HG03432 (cell line): ENCODE measurements at regions not wholly inside any gene's neighbourhood (a gene's known extent, or its start where the extent isn't known, plus 50 kb on each side); places are given as distances from the start of the nearest gene placed in this dataset.
A peak's percentile ranks its signal among the peaks of the same experiment; 100 is the strongest.

Experiments
- ATAC-seq: cut with Tn5 transposase; IDR thresholded peaks from one replicate; pipeline ENCODE4 v1.9.1; 2021; ENCODE audit warnings: mild to moderate bottlenecking, moderate library complexity; ENCODE audit not compliant: unreplicated experiment

DNA sequence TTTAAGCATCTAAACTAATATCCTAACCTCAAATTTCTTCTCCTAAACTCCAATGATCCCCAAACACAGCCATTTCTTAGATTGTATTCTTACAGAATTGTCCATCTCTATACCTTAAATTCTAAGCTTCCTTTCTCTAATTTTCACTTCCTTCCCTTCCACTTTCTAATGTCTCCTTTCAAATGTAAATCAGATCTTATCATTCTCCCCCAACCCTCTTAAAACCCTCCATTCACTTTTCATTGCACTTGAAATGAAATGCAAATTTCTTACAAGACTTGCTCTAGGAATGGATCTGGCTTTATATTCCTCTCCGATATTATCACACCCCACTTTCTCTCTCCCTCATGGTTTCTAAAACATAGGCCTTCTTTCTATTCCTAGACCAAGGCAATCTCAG lies 534.6 kb downstream of the LMO4 start:
- no peak for ATAC-seq

DNA sequence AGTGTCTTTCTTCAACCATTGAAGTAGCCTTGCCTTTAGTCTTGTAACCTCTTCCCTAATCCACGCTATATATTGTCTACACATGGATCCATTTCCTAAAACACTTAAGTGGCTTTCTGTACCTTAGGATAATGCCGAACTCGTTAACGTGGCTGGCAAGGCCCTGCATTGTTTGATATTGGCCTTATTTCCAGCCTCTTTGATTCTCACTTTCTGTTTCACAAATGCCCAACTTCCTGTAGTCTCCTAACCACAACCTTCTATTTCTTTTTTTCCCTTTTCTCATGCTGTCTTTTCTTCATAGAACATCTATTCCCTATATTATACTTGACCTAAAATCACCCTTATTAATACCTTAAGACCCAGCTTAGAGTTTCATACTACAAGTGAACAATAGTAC lies 536.0 kb downstream of the LMO4 start:
- ATAC-seq, result peak; percentile 78

DNA sequence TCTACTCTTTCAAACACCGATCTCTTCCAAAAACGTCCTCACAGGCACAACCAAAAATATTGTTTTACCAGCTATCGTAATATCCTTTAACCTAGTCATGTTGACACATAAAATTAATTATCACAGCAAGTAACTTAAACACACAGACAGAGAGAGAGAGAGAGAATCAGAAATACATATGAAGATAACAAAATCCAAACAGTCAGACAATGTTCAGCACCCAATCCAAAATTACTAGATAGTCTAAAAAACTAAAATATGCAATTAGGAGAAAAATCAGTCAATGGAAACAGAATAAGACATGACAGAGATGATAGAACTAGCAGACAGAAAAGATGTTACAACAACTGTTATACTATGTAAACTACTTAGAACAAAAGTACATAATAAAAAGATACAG lies 537.7 kb downstream of the LMO4 start:
- no peak for ATAC-seq

DNA sequence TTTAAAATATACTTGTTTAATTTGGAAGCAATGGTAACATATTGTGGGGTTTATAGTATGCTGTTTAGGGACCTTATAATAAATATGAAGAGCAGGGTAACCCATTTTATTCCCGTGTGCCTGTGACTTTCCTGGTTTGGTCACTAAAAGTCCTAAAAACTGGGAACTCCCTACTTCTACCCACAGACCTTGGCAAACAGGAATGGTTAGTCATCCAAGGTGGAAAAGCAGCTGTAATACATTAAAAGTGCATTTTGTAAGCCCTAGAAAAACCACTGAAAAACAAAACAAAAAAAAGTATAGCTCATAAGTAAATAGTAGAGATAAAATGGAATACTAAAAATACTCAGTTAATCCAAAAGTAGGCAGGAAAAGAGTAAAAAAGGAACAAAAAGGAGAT lies 538.9 kb downstream of the LMO4 start:
- ATAC-seq, result no peak

DNA sequence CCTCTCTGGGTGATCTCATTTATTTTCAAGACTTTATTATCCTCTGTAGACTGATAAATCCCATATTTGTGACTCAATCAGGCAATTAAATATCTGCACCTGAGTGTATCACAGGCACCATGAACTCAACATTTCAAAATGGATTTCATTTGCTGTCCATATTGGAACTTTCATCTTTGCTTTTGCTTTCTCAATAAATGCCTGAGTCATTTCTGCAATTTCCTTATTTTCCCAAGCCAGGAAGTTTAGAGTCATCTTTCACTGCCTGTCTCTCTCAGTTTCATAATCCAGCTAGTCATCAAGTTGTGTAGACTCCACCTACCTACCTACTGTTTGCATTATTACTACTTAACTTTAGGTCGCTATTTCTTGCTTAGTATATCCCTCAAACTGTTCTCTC lies 540.9 kb downstream of the LMO4 start:
- ATAC-seq, result no peak

DNA sequence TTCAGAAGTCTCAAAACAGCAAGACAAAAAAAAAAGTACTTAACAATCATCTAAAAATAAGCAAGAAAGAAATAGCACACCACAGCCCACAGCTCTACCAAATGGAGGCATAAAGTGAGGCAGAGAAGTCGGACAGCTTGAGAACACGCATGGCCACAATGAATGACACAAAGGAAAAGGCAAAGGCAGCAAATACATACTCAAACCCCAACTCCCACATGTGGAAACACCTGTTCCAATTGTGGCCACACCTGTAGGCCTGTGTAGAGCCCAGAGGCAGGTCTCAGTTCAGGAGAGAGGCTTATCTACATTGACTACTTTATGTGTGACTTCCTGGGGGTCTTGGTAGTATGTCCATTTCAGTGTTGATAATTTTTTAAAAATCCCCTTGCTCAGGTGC lies 543.5 kb downstream of the LMO4 start:
- peak; percentile 77 for ATAC-seq

DNA sequence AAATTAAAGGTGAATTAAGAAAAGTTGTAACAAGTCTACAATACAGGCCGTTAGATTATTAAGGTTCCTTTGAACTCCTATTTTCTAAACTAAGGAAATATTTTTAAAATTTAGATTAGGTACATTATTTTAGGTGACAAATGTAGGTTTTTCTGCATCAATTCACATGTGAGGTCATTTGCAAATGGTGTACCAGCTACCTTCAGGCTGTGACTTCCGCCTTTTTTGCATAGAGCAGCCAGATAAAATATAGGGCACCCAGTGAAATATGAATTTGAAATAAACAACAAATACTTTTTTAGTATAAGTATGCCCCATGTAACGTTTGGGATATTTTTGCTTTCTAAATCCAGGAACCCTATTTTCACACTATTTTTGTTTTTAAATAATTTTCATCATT lies 544.0 kb downstream of the LMO4 start:
- ATAC-seq, result no peak

DNA sequence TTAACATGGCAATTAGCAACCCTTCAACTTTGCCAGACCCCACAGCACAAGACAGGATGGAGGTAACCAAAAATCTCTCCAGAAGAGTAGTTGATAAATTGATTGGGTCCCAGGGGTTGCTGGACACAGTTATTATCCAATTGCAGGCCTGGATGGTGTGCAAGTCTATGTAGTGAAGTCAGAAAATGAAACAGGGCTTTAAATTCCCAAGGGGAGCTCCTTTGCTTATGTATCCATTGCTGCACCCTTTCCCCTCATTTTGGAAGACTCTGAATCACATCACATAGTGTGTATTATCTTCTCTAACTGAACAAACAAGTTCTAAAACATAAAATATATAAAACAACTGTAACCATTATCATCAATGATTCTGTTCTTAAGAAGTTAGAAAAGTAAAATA lies 550.2 kb downstream of the LMO4 start:
- ATAC-seq, result no peak

DNA sequence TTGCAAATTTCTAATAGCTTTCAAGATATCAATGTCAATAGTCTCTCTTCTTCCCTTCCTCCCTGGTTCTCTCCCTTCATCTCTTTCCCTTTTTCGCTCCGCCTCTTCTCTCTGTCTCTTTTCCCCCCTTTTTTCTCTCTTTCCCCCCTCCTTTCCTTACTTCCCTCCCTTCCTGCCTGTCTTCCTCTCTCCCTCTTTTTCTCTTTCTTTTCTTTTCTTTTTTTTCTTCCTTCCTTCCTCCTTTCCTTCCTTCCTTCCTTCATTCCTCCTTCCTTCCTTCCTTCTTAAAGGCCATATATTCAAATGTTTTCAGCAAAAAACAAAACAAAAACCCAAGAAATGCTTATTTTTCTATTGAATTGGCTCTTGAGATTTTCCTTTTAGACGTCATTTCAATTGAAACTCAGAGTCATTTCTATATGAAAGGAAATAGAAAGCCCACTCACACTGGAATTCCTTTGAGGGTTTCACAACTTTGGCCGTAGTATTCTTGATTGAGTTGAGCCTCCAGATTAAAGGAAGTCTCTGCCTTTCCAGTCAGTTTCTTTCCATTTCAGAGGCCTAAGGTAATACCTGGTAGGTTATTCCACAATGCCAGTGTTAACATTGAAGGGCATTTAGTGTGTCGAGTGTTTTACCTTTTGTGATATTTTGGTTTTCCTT lies 551.5 kb downstream of the LMO4 start:
- no peak for ATAC-seq

DNA sequence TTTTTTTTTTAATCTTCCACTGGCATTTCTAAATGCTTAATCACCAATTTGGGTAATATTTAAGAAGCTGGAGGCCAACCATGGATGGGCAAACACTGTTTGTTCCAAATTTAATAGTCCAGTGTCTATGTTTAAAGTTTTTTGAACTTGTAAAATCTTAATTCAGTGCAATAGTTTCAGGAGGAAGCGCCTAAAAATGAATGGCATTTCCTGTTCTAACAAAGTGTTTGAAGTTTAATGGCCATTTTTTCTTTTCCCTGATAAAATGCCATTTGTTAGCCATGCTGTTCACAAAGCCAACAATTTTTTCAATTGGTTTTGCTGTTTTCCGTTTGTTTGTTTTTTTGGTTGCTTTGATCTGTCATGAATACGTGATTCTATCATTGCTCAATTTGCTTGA lies 552.1 kb downstream of the LMO4 start:
- no peak for ATAC-seq

DNA sequence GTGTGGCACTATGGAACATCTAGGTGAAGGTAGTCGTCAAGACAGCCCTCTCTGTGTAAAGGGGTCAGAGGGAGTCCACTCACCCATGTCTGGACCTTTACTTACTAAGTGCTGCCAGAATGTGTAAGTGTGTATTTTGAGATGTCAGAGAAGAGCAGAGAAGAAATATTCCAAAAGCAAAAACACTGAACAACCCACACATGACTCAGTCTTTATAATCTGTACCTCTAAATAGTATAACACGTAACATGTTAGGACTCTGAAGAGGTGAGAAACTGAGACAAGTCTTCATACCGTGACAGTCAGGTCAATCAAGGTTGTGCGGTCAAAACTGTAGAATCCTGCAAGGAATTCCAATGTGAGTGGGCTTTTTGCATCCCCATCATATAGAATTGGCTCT lies 555.2 kb downstream of the LMO4 start:
- no peak for ATAC-seq

DNA sequence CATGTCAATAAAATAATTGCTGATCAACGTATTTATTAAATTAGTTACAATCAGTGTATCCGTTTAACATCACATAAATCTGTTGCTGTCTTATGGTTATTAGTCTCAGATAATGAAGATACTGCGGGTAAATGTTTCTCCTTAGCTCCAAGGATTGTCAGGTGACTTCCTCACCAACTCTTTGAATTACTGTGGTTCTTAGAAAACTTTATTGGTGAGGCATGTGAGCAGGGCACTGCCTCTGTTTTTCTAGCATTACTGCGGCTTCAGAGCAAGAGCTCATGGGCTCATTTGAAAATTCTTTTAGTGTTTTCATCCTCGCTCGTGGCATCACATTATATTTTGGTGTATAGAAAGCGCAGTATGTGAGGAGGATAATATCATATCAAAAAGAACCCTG lies 555.9 kb downstream of the LMO4 start:
- no peak for ATAC-seq

DNA sequence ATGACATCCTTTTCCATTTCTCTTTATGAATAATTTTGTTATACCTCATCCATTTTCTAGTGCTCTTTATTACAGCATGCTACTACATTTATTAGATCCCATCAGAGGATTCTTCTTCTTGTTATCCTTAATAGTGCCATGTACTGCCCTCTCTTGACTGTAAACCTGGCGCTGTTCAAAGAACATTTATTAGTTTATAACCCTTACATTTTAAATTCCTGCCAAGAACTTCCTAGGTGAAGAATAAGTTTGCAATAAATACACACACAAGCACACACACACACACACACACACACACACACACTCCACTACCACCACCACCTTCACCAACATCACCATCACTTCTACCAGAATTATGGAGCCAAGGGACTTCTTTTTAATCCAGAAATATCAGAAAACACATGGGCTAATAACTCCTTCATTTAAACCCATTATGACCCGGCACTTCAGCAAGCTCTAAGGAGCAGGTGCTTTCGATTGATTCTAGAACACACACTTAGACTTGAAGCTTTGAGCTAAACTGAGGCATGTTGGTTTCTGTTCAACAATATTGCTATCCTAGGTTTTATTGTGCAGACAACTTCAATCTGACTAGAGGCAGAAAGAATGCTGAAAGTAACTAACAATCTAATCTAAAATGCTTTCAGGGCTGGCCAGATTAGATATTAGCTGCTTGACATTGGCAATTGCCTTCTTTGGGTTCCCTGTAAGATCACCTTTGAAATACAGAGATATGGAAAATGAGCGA lies 556.8 kb downstream of the LMO4 start:
- ATAC-seq, result no peak

DNA sequence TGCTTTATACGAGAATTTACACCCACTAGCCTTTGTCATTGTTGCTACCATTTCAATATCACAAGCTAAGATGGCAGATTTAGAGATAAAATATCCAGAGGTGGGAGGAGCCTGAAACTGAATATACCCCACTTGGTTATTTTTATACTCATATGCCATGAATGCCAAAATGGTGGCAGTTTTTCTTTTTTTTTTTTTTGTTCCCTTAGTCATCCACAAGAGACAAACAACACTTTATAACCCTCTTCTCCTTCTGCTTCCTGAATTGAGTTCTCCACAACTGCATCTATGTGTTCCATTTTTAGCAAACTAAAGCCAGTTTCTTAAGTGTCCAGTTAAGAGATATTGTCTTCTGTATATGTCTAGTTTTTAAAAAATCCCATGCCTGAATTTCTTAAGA lies 558.4 kb downstream of the LMO4 start:
- no peak for ATAC-seq

DNA sequence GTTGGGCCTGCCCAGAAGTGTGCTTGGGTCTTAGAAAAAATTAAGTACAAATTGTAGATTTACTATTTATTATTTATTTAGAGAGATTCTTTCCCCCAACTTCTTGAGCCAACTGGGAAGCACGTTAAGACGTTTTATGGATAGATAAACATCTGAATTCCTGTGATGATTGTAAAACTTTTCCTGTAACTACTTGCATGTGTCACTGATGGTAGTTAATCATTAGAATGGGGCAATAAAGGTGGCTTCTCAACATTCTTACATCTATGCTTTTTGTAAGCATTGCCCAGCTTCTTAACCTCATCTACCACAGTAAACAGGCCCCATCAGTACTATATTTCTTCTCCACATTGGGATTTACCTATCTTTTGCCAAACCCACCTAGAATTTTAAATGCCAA lies 559.8 kb downstream of the LMO4 start:
- ATAC-seq, result no peak

DNA sequence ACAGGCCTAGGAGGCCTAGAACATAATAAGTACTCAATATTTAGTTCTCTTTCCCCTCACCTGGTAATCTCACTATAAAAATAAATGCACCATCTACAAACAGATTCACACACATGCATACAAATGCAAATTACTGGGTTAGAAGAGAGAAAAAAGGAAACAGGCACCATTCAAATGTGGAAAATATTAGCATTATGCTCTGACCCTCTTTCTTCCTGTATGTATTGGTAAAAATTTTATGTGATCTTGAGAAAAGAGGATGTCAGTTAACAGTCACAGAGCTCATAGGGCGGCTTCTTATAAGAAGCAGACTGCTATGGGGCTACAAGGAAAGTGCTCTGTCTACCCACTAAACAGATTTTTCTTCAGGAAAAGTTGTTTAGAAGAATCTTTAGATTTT lies 565.4 kb downstream of the LMO4 start:
- ATAC-seq, result no peak

DNA sequence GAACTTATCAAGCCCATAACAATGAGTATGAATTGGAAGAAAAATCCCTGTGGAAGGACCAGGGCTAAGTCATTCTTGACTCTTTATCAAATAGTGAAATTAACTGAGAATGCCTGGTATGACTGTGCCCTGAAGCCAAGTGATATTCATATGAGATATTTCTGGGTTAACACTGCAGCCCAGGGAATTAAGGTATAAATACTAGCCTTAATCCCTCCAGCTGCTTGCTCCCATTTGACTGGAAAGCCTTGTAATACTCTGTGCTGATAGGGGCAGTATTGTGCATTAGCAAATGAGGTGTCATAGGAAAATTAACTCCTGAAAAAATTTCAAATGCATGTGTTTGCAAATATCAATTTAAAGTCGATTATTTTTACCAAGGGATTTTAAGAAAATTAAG lies 568.8 kb downstream of the LMO4 start:
- ATAC-seq, result no peak

DNA sequence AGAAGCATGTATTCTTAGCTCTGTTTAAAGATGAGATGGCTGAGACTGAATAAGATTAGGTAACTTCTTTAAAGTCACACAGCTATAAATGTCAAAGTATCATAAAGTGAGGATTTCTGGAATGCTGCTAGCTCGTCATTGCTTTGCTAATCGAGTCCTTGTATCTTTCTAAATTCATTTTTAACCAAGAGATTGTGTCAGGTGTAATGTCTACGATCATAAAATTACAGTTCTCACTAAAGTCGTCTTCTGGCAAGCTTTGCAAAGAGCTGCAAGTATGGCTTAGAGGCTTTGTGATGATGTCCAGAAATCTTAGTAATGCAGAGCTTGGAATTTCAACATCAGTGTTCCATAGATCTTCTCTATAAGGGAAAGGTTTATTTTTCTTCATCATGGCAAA lies 569.8 kb downstream of the LMO4 start:
- ATAC-seq, result no peak

DNA sequence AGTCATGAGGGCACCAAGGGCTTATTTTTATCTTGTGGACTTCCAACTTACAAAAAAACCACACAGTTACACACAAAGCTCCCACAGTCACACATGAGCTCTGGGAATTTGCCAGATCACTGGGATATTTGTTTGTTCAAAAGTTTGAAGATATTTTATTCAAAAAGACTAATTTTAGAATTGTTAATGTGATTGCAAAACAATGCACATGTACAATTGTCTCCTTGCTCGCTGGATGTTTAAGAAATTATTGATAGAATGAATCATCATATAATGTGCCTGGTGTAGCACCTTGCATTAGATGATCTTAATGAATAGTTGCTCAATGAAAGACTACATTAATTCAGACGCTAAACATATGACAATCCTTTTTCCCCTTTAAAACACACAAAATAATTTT lies 570.3 kb downstream of the LMO4 start:
- no peak for ATAC-seq

DNA sequence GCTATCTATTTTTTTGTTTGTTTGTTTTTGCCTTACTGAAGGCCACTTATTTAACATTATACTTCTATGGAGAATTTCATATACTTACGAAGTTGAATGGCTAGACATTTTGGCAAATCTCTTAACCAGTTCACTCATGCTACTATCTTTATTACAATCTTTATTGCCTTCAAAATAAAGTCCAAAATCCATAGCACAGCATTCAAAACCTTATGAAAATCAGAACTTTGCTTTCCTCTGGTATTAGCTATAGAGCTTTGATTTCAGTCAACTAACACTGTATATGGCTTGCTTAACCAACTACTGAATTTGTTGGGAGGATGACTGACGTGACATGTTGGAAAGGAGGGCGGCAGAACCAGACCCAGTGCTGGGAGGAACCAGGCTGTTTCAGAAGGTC lies 571.1 kb downstream of the LMO4 start:
- no peak for ATAC-seq

DNA sequence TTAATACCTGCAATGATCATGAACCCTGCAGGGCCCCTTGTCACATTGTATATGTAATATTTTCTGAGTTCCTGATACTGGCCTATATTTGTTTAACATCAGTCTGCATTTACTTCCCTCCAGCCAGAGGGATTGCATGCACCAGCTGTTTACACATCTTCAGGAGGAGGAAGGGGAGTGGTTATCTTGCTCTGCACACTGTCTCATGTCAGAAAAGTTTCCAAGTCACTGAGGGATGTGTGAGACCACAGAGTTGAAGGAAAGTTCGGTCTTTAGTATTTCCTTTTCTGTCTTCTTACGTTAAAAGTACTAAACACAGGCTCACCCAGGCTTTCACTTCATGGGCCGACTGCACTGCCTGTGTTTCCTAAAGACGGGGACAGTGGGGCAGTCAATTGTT lies 574.1 kb downstream of the LMO4 start:
- peak; percentile 57 for ATAC-seq

DNA sequence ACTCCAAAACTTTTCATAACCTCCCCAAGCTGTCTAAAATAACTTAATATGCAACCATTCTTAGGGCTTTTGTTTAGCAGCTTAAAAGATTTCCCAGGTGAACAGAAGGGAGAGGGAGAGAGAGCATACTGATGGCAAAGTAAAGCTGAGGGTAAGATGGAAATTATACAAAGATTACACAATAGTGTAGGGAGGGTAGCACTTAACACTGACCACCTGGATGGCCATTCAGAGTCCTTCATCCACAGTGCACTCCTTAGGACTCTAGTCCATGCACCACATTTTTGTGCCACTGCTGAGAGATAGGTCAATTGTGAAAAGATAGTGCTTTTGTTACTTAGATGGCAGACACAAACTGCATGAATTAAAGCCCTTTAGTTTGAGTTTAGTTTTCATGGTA lies 574.6 kb downstream of the LMO4 start:
- no peak for ATAC-seq

DNA sequence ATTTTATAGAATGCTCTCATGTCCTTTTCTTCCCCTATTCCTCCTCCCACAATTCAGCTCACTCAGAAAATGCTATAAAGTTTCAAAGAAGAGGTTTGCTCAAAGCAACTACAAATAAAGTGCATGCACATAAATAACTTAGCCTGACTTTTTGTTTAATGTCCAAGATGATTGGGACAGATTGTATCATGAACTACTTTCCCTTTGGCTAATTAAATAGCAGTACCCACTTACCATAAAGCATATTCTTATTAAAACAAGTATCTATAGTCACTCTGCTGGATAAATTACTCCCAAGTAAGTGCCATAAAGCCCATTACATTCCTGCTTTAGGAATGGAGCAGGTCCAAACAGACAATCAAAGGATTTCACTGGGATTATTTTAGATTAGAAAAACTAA lies 576.0 kb downstream of the LMO4 start:
- no peak for ATAC-seq
